ENCODE measurements at regions not wholly inside any gene's neighbourhood (a gene's known extent, or its start where the extent isn't known, plus 50 kb on each side); places are given as distances from the start of the nearest gene placed in this dataset.

DNA sequence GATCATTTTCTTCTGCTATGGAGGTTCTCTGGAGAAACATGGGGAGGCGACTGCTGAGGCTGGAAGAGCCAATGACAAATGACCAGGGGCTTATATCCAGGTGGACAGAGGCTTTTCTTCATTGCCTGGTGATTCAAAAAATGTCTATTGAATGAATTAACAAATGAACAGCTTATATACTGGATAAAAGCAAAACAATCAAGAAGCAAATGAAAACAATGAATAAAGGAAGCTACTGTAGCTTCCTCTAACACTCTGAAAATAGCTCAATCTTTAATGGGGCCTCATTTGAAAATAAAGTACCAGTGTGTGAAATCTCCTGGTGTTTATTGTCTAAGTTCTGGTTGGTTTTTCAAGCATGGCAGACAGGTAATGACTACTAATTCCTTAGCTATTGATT, 167.5 kb upstream of the TMTC4 start:
- Mint-ChIP-seq H3K27me3 (ENCODE audit: unreplicated experiment) (no peaks in the 10 kb centered on the region), H3K9me3 (ENCODE audit: unreplicated experiment) (no peaks in the 10 kb centered on the region), H3K27ac (ENCODE audit: unreplicated experiment) (no peak overlapping the region), H3K36me3 (ENCODE audit: unreplicated experiment) (no peaks in the 10 kb centered on the region), H3K4me3 (ENCODE audit: unreplicated experiment) (no peak overlapping the region), H3K4me1 (ENCODE audit: unreplicated experiment) (peaks cover 7% of the 10 kb centered on the region)
- no peak for DNase-seq (ENCODE audit: extremely low spot score, unreplicated experiment)
- TF ChIP-seq, protein P1, sequence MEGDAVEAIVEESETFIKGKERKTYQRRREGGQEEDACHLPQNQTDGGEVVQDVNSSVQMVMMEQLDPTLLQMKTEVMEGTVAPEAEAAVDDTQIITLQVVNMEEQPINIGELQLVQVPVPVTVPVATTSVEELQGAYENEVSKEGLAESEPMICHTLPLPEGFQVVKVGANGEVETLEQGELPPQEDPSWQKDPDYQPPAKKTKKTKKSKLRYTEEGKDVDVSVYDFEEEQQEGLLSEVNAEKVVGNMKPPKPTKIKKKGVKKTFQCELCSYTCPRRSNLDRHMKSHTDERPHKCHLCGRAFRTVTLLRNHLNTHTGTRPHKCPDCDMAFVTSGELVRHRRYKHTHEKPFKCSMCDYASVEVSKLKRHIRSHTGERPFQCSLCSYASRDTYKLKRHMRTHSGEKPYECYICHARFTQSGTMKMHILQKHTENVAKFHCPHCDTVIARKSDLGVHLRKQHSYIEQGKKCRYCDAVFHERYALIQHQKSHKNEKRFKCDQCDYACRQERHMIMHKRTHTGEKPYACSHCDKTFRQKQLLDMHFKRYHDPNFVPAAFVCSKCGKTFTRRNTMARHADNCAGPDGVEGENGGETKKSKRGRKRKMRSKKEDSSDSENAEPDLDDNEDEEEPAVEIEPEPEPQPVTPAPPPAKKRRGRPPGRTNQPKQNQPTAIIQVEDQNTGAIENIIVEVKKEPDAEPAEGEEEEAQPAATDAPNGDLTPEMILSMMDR (IDR thresholded peaks at IDR 0.05) = no peak

DNA sequence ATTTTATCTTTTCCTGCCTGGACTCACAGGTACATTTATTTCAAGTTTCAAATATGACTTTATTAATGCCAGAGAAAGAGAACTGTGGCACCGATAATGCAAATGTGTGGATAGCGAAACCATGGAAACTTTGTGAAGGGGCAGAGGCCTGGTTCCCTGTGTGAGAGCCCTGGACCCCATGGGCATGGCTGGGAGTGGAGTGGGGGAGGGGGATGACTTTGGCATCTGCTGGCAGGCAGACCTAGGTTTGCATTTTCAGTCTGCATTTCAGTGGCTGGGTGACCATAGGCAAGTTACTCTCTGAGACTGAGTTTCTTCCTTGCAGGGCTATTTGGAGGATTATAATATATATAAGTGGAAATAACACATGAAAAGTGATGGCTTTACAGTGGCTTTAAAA, 163.8 kb upstream of the TMTC4 start:
- H3K36me3 Mint-ChIP-seq (ENCODE audit: unreplicated experiment) = no peaks in the 10 kb centered on the region
- TF ChIP-seq, protein P1 (IDR thresholded peaks at IDR 0.05) = no peak
- no peaks in the 10 kb centered on the region for H3K9me3 Mint-ChIP-seq (ENCODE audit: unreplicated experiment)
- no peak for DNase-seq (ENCODE audit: extremely low spot score, unreplicated experiment)
- H3K4me3 Mint-ChIP-seq (ENCODE audit: unreplicated experiment) = no peak overlapping the region
- H3K27me3 Mint-ChIP-seq (ENCODE audit: unreplicated experiment) = no peaks in the 10 kb centered on the region
- no peak overlapping the region for H3K27ac Mint-ChIP-seq (ENCODE audit: unreplicated experiment)
- H3K4me1 Mint-ChIP-seq (ENCODE audit: unreplicated experiment) = peaks cover 13% of the 10 kb centered on the region

DNA sequence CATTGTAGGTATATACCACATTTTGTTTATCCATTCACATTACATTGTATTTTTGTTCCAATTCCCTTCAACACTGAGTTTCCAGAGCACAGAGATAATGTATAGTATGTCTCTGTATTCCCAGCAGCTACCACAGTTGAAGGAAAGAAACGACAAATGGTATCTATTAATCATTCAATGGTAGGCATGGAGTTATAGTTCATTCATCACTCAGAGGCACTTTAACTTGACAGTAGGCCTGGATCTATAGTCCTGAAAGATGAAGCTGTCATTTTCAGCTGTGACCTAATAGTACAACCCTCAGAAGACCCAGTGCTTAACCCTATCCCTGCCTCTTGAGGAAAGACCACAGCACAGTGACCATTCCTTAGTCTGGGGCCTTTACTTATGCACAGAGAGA, 163.0 kb upstream of the TMTC4 start:
- H3K27me3 Mint-ChIP-seq (ENCODE audit: unreplicated experiment) = no peaks in the 10 kb centered on the region
- no peak overlapping the region for H3K4me3 Mint-ChIP-seq (ENCODE audit: unreplicated experiment)
- no peak for DNase-seq (ENCODE audit: extremely low spot score, unreplicated experiment)
- no peaks in the 10 kb centered on the region for H3K36me3 Mint-ChIP-seq (ENCODE audit: unreplicated experiment)
- H3K27ac Mint-ChIP-seq (ENCODE audit: unreplicated experiment) = no peak overlapping the region
- H3K9me3 Mint-ChIP-seq (ENCODE audit: unreplicated experiment) = peaks cover 2% of the 10 kb centered on the region
- TF ChIP-seq, protein P1 (IDR thresholded peaks at IDR 0.05) = no peak
- peaks cover 12% of the 10 kb centered on the region for H3K4me1 Mint-ChIP-seq (ENCODE audit: unreplicated experiment)

DNA sequence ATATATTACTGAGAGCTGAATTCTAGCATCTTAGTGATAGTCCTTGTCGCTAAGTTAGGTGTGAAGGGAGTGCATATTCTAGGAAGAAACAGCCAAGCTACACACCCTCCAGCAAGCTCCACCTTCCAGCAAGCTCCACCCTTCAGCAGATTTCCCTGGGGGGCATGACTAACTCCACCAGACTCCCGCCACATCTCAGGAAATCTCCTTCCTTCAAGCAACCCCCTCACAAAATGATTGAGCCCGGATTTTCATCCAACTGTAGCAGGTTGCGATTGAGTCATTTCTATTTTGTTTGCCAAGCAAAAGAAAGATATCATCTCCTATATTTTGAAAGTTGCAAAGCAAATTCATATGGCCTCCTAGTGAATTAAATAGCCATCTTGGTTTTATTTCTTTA, 162.1 kb upstream of the TMTC4 start:
- no peak overlapping the region for H3K4me3 Mint-ChIP-seq (ENCODE audit: unreplicated experiment)
- H3K27ac Mint-ChIP-seq (ENCODE audit: unreplicated experiment) = no peak overlapping the region
- no peak for DNase-seq (ENCODE audit: extremely low spot score, unreplicated experiment)
- peaks cover 11% of the 10 kb centered on the region for H3K9me3 Mint-ChIP-seq (ENCODE audit: unreplicated experiment)
- TF ChIP-seq, protein P1 (IDR thresholded peaks at IDR 0.05) = no peak
- H3K4me1 Mint-ChIP-seq (ENCODE audit: unreplicated experiment) = peaks cover 6% of the 10 kb centered on the region
- no peaks in the 10 kb centered on the region for H3K36me3 Mint-ChIP-seq (ENCODE audit: unreplicated experiment)
- no peaks in the 10 kb centered on the region for H3K27me3 Mint-ChIP-seq (ENCODE audit: unreplicated experiment)

DNA sequence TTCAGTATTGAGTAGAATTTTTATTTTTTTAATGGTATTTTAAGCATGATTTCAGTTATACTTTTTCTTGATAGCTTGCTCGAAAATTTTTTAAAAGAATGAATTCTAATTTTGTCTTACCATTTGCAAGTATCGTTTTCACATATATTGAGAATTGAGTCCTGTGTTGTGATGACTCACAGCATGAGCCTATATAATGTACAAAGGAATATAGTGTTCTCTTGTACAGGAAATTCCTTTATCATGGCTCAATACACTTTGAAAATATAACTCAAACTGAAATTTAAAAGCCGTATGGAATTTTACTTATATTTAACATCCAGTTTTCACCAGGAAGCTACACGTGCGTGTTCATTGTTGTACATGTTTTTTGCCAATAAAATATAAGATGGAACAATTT, 161.1 kb upstream of the TMTC4 start:
- H3K9me3 Mint-ChIP-seq (ENCODE audit: unreplicated experiment) = peaks cover 12% of the 10 kb centered on the region
- peaks cover 6% of the 10 kb centered on the region for H3K4me1 Mint-ChIP-seq (ENCODE audit: unreplicated experiment)
- H3K4me3 Mint-ChIP-seq (ENCODE audit: unreplicated experiment) = no peak overlapping the region
- DNase-seq (ENCODE audit: extremely low spot score, unreplicated experiment) = no peak
- no peaks in the 10 kb centered on the region for H3K36me3 Mint-ChIP-seq (ENCODE audit: unreplicated experiment)
- H3K27ac Mint-ChIP-seq (ENCODE audit: unreplicated experiment) = no peak overlapping the region
- TF ChIP-seq, protein P1 (IDR thresholded peaks at IDR 0.05) = no peak
- H3K27me3 Mint-ChIP-seq (ENCODE audit: unreplicated experiment) = no peaks in the 10 kb centered on the region

Data from osteocyte (in vitro differentiated cells).